Stomach (tissue), 4 donors: ENCODE measurements at regions not wholly inside any gene's neighbourhood (a gene's known extent, or its start where the extent isn't known, plus 50 kb on each side); places are given as distances from the start of the nearest gene placed in this dataset.

Source experiments
- POLR2A ChIP-seq, 4 donors: fragments of 450-650 bp; IDR thresholded peaks; one replicate each; pipeline ENCODE4 v1.6.1; 2016; ENCODE audit warnings: antibody characterized with exemption in 4 of 4, control low read depth in 2 of 4, mild to moderate bottlenecking in 1 of 4, moderate library complexity in 1 of 4
- TF ChIP-seq, protein P1 (sequence below), 7 experiments: fragments of 450-650 bp in 4 of 7; fragments of 200-600 bp in 3 of 7; sonication (generic) in 3 of 7; IDR thresholded peaks; one replicate each; pipeline ENCODE4 v1.5.1; 2016 to 2019; ENCODE audit warnings: antibody characterized with exemption in 7 of 7, control low read depth in 2 of 7, mild to moderate bottlenecking in 1 of 7

DNA sequence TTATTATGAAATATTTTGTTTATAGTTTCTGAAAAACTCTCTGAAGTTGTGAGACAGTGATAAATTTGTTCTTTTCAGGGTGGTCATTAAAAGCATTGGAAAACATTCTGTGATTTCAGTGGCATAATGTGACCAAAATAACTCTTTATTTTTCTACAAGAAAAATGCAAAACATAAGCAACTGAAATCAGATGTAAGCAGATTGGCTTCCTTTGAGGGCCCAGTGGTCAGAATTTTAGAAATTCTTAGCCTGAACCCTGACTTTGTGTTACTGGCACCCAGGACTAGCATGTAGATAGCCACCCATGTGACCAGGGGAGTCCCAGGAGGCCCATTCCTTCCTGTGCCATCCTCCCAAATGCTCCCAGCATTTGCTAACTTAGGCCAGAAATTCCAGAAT lies 145.6 kb upstream of the SLC38A2 start:
- TF ChIP-seq, protein P1, sequence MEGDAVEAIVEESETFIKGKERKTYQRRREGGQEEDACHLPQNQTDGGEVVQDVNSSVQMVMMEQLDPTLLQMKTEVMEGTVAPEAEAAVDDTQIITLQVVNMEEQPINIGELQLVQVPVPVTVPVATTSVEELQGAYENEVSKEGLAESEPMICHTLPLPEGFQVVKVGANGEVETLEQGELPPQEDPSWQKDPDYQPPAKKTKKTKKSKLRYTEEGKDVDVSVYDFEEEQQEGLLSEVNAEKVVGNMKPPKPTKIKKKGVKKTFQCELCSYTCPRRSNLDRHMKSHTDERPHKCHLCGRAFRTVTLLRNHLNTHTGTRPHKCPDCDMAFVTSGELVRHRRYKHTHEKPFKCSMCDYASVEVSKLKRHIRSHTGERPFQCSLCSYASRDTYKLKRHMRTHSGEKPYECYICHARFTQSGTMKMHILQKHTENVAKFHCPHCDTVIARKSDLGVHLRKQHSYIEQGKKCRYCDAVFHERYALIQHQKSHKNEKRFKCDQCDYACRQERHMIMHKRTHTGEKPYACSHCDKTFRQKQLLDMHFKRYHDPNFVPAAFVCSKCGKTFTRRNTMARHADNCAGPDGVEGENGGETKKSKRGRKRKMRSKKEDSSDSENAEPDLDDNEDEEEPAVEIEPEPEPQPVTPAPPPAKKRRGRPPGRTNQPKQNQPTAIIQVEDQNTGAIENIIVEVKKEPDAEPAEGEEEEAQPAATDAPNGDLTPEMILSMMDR (IDR thresholded peaks at IDR 0.05) = no peak
- no peak for TF ChIP-seq POLR2A (IDR thresholded peaks at IDR 0.05)
